Panc1 (cell line): ENCODE measurements at regions not wholly inside any gene's neighbourhood (a gene's known extent, or its start where the extent isn't known, plus 50 kb on each side); places are given as distances from the start of the nearest gene placed in this dataset.

ENCODE experiments used
- ATAC-seq: fragments of 200-7000 bp; cut with Tn5 transposase; 2 replicates; pipeline ENCODE4 v1.9.1; 2020; ENCODE audit warnings: mild to moderate bottlenecking, moderate library complexity
- BruUV-seq: library from RNA; stranded (reverse); fragments of 400-500 nt; replicated peaks from 2 replicates; lab custom pipeline; 2021; lab: Mats Ljungman, UMichigan
- CTCF ChIA-PET: fragments of 300-600 bp; sonication (Branson Sonifier 250); formaldehyde crosslinking; loops from one replicate; lab custom pipeline; 2022; ENCODE audit warnings: antibody characterized with exemption; lab: Charles Lee
- POLR2A ChIA-PET: fragments of 300-600 bp; sonication (Branson Sonifier 250); formaldehyde crosslinking; loops from one replicate; lab custom pipeline; 2022; ENCODE audit warnings: antibody characterized with exemption; lab: Charles Lee
- DNase-seq: peaks from one replicate; pipeline ENCODE4 v3.0.0-alpha.2; 2010; ENCODE audit warnings: low read depth, low spot score
- H3K27ac ChIP-seq: 2 replicates; pipeline ENCODE4 v1.5.1; 2011; ENCODE audit warnings: mild to moderate bottlenecking, low read length, inconsistent platforms
- H3K27me3 ChIP-seq: fragments of 200-500 bp; sonication (Bioruptor generic); 2 replicates; pipeline ENCODE4 v1.6.0; 2014; ENCODE audit warnings: low read length, inconsistent platforms; ENCODE audit not compliant: control insufficient read depth, insufficient read depth
- H3K36me3 ChIP-seq: fragments of 200-500 bp; sonication (Bioruptor generic); 2 replicates; pipeline ENCODE4 v1.5.1; 2014; ENCODE audit warnings: inconsistent platforms, mild to moderate bottlenecking, low read length, moderate library complexity; ENCODE audit not compliant: control insufficient read depth, insufficient read depth
- H3K4me1 ChIP-seq: 2 replicates; pipeline ENCODE4 v1.5.1; 2011; ENCODE audit warnings: inconsistent platforms, mild to moderate bottlenecking, low read length, moderate library complexity; ENCODE audit not compliant: control insufficient read depth, insufficient read depth
- H3K4me3 ChIP-seq, 2 experiments: 2 replicates each; pipeline ENCODE4 v1.5.1; 2011 to 2012; ENCODE audit warnings: low read depth in 2 of 2, low read length in 2 of 2, mild to moderate bottlenecking in 2 of 2, inconsistent platforms in 1 of 2, moderate library complexity in 1 of 2
- H3K9me3 ChIP-seq: fragments of 200-500 bp; sonication (Bioruptor generic); 2 replicates; pipeline ENCODE4 v1.5.1; 2014; ENCODE audit warnings: low read depth, mild to moderate bottlenecking, inconsistent platforms, low read length, moderate library complexity; ENCODE audit not compliant: control insufficient read depth, insufficient read depth
- CTCF ChIP-seq: fragments of 450-650 bp; IDR thresholded peaks from 2 replicates; pipeline ENCODE4 v1.5.1; 2017; ENCODE audit warnings: mild to moderate bottlenecking
- POLR2AphosphoS5 ChIP-seq: IDR thresholded peaks from 2 replicates; pipeline ENCODE4 v1.6.1; 2012; ENCODE audit warnings: mild to moderate bottlenecking, low read depth, low read length, moderate library complexity
- REST ChIP-seq, 2 experiments: IDR thresholded peaks; 2 replicates each; pipeline ENCODE4 v1.6.1; 2011 to 2012; ENCODE audit warnings: low read depth in 2 of 2, control low read depth in 1 of 2, low read length in 1 of 2, mild to moderate bottlenecking in 1 of 2, moderate library complexity in 1 of 2; ENCODE audit not compliant: insufficient read depth in 1 of 2
- SIN3A ChIP-seq: IDR thresholded peaks from 2 replicates; pipeline ENCODE4 v1.6.1; 2012; ENCODE audit warnings: low read depth, mild to moderate bottlenecking, low read length, moderate library complexity, borderline replicate concordance; ENCODE audit not compliant: insufficient read depth
- TCF7L2 ChIP-seq: IDR thresholded peaks from 2 replicates; pipeline ENCODE4 v1.6.1; 2011; ENCODE audit warnings: mild to moderate bottlenecking, low read depth, low read length, inconsistent platforms
- in situ Hi-C: cut with HindIII; loops from 2 replicates; pipeline ENCODE4 v1.10.0; 2016; ENCODE audit warnings: low sequenced_read_pairs, low pct_unique_long_range_greater_than_20kb
- intact Hi-C: fragments of 100-400 bp; cut with micrococcal nuclease; formaldehyde crosslinking; loops from one replicate; pipeline ENCODE4 v1.10.0; 2022; ENCODE audit not compliant: unreplicated experiment

GRCh38 chr4:4696530-4696929 is 154.7 kb upstream of the STX18 start:
- BruUV-seq = no TSS peak
- intact Hi-C loops = no loop called here
- ChIA-PET CTCF (no interaction called here), POLR2A (no interaction called here)
- H3K9me3 ChIP-seq = no peaks in the 10 kb centered on the region
- DNase-seq (no peak), ATAC-seq (no peak)
- H3K27me3 ChIP-seq = no peaks in the 10 kb centered on the region
- TF ChIP-seq POLR2AphosphoS5 (no peak), REST (IDR thresholded peaks at IDR 0.05; ENCODE audit: insufficient read depth in 1 of 2, low read depth in 2 of 2, low read length in 1 of 2) (no peak), CTCF (no peak), TCF7L2 (no peak), SIN3A (no peak)
- no peak overlapping the region for H3K27ac ChIP-seq
- in situ Hi-C loops = no loop called here
- H3K4me3 ChIP-seq = no peak overlapping the region
- H3K4me1 ChIP-seq = no peaks in the 10 kb centered on the region
- no peaks in the 10 kb centered on the region for H3K36me3 ChIP-seq

GRCh38 chr4:4695497-4695896 is 153.6 kb upstream of the STX18 start:
- TF ChIP-seq CTCF (no peak), SIN3A (no peak), REST (IDR thresholded peaks at IDR 0.05; ENCODE audit: insufficient read depth in 1 of 2, low read depth in 2 of 2, low read length in 1 of 2) (no peak), POLR2AphosphoS5 (no peak), TCF7L2 (no peak)
- CTCF ChIA-PET = no interaction called here
- intact Hi-C loops (no loop called here), in situ Hi-C loops (no loop called here)
- Histone ChIP-seq H3K9me3 (no peaks in the 10 kb centered on the region), H3K36me3 (no peaks in the 10 kb centered on the region), H3K27me3 (no peaks in the 10 kb centered on the region), H3K4me3 (no peak overlapping the region), H3K27ac (no peak overlapping the region), H3K4me1 (no peaks in the 10 kb centered on the region)
- BruUV-seq = no TSS peak
- ATAC-seq (no peak), DNase-seq (no peak)
- POLR2A ChIA-PET = no interaction called here
